OCI-LY3 (cell line): ENCODE measurements at regions not wholly inside any gene's neighbourhood (a gene's known extent, or its start where the extent isn't known, plus 50 kb on each side); places are given as distances from the start of the nearest gene placed in this dataset.

ENCODE experiments used
- H2AFZ ChIP-seq: fragments of 200-600, 300-600 bp; shearing (Covaris generic); 2 replicates; pipeline ENCODE4 v1.6.0; 2014; ENCODE audit warnings: antibody characterized with exemption, low read depth, low read length
- H3K27ac ChIP-seq: fragments of 200-600, 300-600 bp; sonication (generic); 2 replicates; pipeline ENCODE4 v1.5.1; 2014; ENCODE audit warnings: mild to moderate bottlenecking, low read length, moderate library complexity, mixed read lengths
- H3K27me3 ChIP-seq: fragments of 200-600, 300-600 bp; sonication (generic); 2 replicates; pipeline ENCODE4 v1.6.1; 2014; ENCODE audit warnings: low read depth, low read length, mixed read lengths
- H3K36me3 ChIP-seq: fragments of 200-600, 300-600 bp; sonication (generic); replicated peaks from 2 replicates; pipeline ENCODE3; 2014; ENCODE audit warnings: low read depth, low read length, mixed read lengths
- H3K4me1 ChIP-seq: fragments of 300-600, 200-600 bp; sonication (generic); 2 replicates; pipeline ENCODE4 v1.6.1; 2014; ENCODE audit warnings: low read length, mixed read lengths
- H3K4me2 ChIP-seq: fragments of 200-600, 300-600 bp; sonication (generic); 2 replicates; pipeline ENCODE4 v1.6.1; 2014; ENCODE audit warnings: low read length, mixed read lengths
- H3K4me3 ChIP-seq: fragments of 300-600, 200-600 bp; sonication (generic); 2 replicates; pipeline ENCODE4 v1.5.1; 2014; ENCODE audit warnings: antibody characterized with exemption, mild to moderate bottlenecking, low read length, moderate library complexity
- H3K79me2 ChIP-seq: fragments of 300-600, 200-600 bp; shearing (Covaris generic); 2 replicates; pipeline ENCODE4 v1.6.1; 2014; ENCODE audit warnings: mild to moderate bottlenecking, low read length, mixed read lengths
- H3K9ac ChIP-seq: fragments of 300-600, 200-600 bp; shearing (Covaris generic); 2 replicates; pipeline ENCODE4 v1.6.0; 2014; ENCODE audit warnings: mild to moderate bottlenecking, low read length, moderate library complexity
- H3K9me3 ChIP-seq: fragments of 200-600, 300-600 bp; shearing (Covaris generic); 2 replicates; pipeline ENCODE4 v1.6.1; 2014; ENCODE audit warnings: low read length, mixed read lengths; ENCODE audit not compliant: insufficient read depth
- H4K20me1 ChIP-seq: fragments of 200-600, 300-600 bp; sonication (generic); 2 replicates; pipeline ENCODE4 v1.6.1; 2016; ENCODE audit warnings: low read length, mixed read lengths; ENCODE audit not compliant: insufficient read depth
- CTCF ChIP-seq: fragments of 200-600, 300-600 bp; sonication (generic); IDR thresholded peaks from 2 replicates; pipeline ENCODE4 v1.5.1; 2014; ENCODE audit warnings: antibody characterized with exemption, low read length, low read depth
- EZH2phosphoT487 ChIP-seq: fragments of 200-600 bp; shearing (Covaris generic); IDR thresholded peaks from 2 replicates; pipeline ENCODE4 v1.6.1; 2018; ENCODE audit warnings: antibody characterized with exemption, mixed run types, low read depth

- no peak for TF ChIP-seq CTCF
- TF ChIP-seq EZH2phosphoT487, result no peak
- Histone ChIP-seq H3K27ac (no peak overlapping the region), H3K9me3 (no peaks in the 10 kb centered on the region), H3K36me3 (no peaks in the 10 kb centered on the region), H3K27me3 (no peaks in the 10 kb centered on the region), H3K79me2 (no peaks in the 10 kb centered on the region), H3K4me1 (no peaks in the 10 kb centered on the region), H3K4me3 (no peak overlapping the region), H3K9ac (no peak overlapping the region), H4K20me1 (no peaks in the 10 kb centered on the region), H3K4me2 (no peak overlapping the region), H2AFZ (no peak overlapping the region)
These were observed 139.5 kb downstream of the ATPSCKMT start for GRCh38 chr5:10110228-10110627.

- no peaks in the 10 kb centered on the region for H3K4me1 ChIP-seq
- no peaks in the 10 kb centered on the region for H3K36me3 ChIP-seq
- no peak overlapping the region for H3K27ac ChIP-seq
- H4K20me1 ChIP-seq, result no peaks in the 10 kb centered on the region
- H3K9me3 ChIP-seq, result no peaks in the 10 kb centered on the region
- no peaks in the 10 kb centered on the region for H3K79me2 ChIP-seq
- no peaks in the 10 kb centered on the region for H3K27me3 ChIP-seq
- no peak overlapping the region for H2AFZ ChIP-seq
- H3K4me2 ChIP-seq, result no peak overlapping the region
- no peak overlapping the region for H3K4me3 ChIP-seq
- H3K9ac ChIP-seq, result no peak overlapping the region
- TF ChIP-seq CTCF, result no peak
- no peak for TF ChIP-seq EZH2phosphoT487
These were observed 140.4 kb downstream of the ATPSCKMT start for GRCh38 chr5:10109299-10109698.

- Histone ChIP-seq H3K27ac (no peak overlapping the region), H3K27me3 (no peaks in the 10 kb centered on the region), H3K4me1 (no peaks in the 10 kb centered on the region), H4K20me1 (no peaks in the 10 kb centered on the region), H3K9ac (no peak overlapping the region), H3K4me2 (no peak overlapping the region), H3K36me3 (no peaks in the 10 kb centered on the region), H2AFZ (no peak overlapping the region), H3K79me2 (no peaks in the 10 kb centered on the region), H3K4me3 (no peak overlapping the region), H3K9me3 (no peaks in the 10 kb centered on the region)
- TF ChIP-seq CTCF (no peak), EZH2phosphoT487 (no peak)
These were observed 142.9 kb downstream of the ATPSCKMT start for GRCh38 chr5:10106806-10107205.

- Histone ChIP-seq H3K4me3 (no peak overlapping the region), H3K4me1 (no peaks in the 10 kb centered on the region), H3K4me2 (no peak overlapping the region), H4K20me1 (no peaks in the 10 kb centered on the region), H3K27ac (no peak overlapping the region), H3K9me3 (no peaks in the 10 kb centered on the region), H3K9ac (no peak overlapping the region), H3K27me3 (no peaks in the 10 kb centered on the region), H3K36me3 (no peaks in the 10 kb centered on the region), H3K79me2 (no peaks in the 10 kb centered on the region), H2AFZ (no peak overlapping the region)
- TF ChIP-seq EZH2phosphoT487 (no peak), CTCF (no peak)
These were observed 143.4 kb downstream of the ATPSCKMT start for GRCh38 chr5:10106285-10106684.
